ENCODE measurements at regions not wholly inside any gene's neighbourhood (a gene's known extent, or its start where the extent isn't known, plus 50 kb on each side); places are given as distances from the start of the nearest gene placed in this dataset.
"Not testable (repeated sequence)": the region's sequence is repeated elsewhere in the genome, so short reads cannot be mapped to it uniquely, and the experiment has no call there.

DNA sequence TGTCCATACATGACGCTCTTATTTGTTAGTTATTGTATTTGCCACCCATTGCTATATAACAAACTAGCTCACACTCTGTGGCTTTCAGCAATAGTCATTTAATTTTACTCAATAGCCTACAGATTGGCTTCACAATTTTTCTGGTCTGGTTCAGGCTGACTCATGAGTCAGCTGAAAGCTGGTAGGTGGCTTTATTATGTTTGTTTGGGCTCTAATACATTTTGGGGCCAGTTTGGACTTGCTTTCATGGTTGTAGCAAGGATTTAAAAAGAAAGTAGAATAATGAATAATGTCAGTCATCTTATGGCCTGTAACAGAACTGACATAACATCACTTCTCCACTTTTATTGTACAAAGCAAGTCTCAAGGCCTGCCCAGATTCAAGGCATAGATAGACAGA is 338.7 kb downstream of the LRRIQ3 start:
- no peak overlapping the region for H3K4me3 ChIP-seq (ENCODE audit: low read depth, low read length)

DNA sequence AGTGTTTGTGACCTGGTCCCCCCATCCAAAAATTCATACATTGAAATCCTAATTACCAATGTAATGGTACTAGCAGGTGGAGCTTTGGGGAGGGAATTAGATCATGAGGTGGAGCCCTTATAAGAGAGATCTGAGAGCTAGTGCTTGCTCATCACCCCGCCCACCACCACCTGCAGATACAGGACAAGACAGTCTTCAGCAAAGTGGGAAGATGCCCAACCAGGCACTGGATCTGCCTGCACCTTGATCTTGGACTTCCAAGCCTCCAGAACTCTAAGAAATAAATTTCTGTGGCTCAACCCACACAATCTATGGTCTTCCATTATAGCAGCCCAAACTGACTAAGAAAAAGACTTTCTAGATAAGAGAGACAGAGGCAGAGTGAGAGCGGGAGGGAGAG is 343.4 kb downstream of the LRRIQ3 start:
- H3K4me3 ChIP-seq (ENCODE audit: low read depth, low read length), result no peak overlapping the region

DNA sequence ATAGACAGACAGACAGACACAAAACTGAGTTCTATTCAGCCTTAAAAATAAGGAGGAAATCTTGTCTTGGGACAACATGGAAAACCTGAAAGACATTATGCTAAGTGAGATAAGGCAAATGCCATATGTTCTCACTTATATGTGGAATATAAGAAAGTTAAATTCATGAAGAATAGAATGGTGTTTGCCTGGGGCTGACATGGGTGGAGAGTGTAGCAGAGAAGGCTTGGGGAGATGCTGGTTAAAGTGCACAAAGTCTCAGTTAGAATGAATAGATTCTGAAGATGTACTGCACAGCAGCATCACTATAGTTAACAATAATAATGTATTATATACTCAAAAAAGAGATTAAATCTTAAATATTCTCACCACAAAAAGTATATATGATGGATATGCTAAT is 355.5 kb downstream of the LRRIQ3 start:
- no peak overlapping the region for H3K4me3 ChIP-seq (ENCODE audit: low read depth, low read length)

DNA sequence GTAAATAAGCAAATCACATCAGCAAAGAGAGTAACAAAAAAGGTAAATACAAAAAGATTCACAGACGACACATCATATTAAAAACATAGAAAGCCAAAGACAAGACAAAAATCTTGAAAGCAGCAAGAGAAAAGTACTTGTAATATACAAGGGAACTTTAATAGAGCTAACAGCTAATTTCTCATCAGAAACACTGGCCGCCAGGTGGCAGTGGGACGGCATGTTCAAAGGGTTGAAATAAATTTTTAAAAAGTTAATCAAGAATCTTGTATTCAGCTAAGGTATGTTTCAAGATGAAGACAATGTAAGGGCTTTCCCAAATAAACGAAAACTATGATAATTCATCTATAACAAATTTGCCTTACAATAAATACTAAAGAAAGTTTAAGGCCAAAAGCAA is 358.1 kb downstream of the LRRIQ3 start:
- H3K4me3 ChIP-seq (ENCODE audit: low read depth, low read length), result no peak overlapping the region

DNA sequence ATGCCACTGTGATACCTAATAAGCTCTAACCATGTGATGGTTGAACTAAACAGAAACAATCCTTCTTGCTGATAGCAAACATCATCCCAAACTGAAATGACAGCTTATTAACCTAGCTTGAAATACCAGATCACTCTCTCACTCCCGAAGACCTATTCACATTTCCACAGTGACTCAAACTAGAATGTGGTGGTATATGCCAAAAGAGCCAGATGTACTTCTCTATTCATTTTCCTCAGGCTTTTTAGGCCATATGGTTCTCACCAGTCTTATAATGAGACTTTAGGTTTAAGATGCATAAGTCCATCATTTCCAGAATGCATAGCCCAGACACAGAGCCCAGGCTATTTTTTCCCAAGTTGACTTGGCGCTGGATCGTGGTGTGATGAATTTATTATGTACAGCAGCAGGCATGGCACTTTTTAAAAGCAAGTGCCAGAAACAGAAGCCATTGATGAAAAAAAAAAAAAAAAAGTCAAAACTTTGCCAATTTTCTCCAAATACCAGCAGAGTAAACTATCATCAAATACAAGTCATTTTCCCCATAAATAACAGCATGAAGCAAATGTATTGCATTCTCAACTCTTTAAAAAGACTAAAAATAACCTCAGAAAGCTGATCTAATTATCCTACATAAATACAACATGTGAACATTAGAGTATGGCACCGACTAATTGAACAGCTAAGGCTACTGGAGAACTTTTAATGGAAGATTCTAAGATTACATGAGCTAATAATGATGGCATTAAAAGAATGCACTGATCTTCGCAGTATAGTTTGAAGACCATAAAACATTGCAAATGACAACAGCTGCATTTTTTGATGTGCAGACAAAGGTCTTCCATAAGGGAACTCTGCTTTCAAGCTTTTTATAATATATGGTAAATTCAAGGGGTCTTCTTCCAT is 365.4 kb downstream of the LRRIQ3 start:
- no peak overlapping the region for H3K4me3 ChIP-seq (ENCODE audit: low read depth, low read length)

DNA sequence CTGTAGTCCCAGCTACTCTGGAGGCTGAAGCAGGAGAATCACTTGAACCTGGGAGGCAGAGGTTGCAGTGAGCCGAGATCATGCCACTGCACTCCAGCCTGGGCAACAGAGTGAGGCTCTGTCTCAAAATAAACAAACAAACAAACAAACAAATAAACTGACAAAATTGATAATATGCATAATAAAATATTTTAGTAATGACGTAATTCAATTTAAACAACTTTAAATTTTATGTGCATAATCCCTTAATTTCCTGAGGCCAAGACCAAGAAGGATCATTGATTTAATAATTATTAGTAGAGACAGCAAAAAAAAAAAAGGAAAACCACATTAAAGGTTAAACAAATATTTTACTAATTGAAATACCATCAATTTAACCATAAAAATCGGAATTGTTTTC is 370.7 kb downstream of the LRRIQ3 start:
- not testable (repeated sequence) for H3K4me3 ChIP-seq (ENCODE audit: low read depth, low read length)

DNA sequence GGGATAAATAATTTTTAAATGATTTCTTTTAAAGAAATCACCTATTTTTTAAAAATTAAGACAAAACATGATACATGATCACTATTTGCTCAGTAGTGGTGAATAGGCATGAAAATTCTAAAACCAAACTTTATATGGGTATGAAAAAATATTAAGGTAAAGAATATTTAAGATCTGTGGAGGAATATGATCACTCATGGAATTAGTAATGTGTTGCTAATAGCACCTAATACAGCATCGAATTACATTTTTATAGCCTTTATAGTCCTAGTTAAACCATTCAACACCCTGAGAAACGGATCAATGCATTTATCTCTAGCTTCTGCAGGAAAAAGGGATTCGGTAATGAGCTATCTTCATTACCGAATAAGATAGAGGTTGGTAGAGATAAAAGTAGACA is 373.9 kb downstream of the LRRIQ3 start:
- H3K4me3 ChIP-seq (ENCODE audit: low read depth, low read length), result no peak overlapping the region

DNA sequence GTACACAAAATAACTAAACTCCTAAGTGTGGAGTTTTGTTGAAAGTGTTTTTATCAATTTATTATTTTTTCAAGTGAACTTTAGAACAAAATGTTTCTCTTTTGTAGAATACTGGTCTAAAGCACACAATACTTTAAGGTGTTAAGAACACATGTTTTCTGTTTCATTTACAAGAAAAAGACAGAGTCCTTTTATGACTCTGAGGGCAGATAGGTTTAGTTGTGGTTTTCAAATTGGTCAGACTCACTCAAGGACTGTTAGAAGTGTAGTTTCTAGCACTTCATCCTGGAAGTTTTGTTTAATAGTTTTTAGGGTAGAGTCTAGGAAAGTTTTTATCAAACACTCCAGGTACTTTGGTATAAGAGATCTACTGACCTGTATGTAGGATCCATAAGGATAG is 376.5 kb downstream of the LRRIQ3 start:
- H3K4me3 ChIP-seq (ENCODE audit: low read depth, low read length), result no peak overlapping the region

DNA sequence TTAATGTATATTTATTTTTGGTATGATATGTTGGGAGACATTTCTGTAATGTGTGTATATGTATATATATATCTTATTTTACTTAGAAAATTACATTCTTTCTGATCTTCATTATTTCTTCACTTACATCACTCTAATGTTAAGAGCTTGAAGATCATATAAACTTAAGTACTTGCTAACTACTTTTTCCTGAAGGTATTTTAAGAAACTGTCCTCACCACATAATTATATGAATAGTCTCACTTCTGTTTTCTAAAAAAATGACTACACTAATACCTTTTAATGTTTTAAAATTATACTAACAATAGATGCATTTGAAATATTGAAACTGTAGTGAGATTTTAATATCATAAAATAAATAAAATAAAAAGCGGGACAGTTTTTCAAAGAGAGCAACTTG is 377.1 kb downstream of the LRRIQ3 start:
- H3K4me3 ChIP-seq (ENCODE audit: low read depth, low read length), result no peak overlapping the region

DNA sequence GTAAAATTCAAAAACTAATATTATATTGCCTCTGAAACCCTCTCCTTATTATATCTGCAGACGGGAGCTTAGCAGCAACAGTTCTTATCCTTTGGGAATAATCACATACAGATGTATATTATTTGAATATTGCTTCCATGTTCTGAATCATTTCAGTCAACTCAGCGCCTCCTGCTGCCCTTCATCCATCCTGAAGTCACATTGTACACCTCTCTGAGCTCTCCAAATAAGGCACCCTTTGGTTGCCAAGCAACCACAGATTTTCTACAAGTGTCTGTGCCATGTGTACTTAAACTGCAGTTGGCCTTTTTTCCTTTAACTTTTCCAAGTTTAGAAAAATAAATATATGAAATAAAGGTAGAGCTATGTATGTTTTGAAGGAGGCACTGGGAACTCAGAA is 384.3 kb downstream of the LRRIQ3 start:
- H3K4me3 ChIP-seq (ENCODE audit: low read depth, low read length), result no peak overlapping the region

DNA sequence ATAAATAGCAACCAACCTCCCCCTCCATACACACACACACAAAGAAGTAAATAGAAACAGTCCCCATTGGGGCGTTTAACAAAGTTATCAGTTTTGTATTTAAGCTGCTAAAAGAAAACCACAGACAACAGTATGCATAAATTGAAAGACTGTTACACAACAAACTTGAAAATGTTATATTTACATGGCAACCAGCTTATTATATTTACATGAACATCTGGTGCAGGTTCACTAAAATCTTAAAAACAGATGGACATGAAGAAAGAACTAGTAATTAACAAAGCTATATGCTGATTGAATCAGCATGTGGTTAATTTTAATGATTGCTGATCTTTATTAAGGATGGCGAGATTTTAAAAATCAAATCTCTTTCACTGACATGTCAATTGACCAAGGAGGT is 384.7 kb downstream of the LRRIQ3 start:
- no peak overlapping the region for H3K4me3 ChIP-seq (ENCODE audit: low read depth, low read length)

DNA sequence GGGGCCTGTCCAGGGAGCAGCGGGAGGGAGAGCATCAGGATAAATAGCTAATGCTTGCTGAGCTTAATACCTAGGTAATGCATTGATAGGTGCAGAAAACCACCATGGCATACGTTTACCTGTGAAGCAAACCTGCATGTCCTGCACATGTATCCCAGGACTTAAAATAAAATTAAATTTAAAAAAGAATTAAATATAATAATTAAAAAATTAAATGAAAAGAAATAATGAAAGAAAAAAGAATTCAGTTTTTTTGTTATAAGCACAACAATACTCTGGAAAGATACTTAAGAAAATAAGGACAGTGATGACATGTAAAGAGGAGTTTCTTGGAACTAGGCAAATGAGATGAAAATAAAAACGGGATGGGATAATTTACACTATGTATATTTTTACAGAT is 386.2 kb downstream of the LRRIQ3 start:
- no peak overlapping the region for H3K4me3 ChIP-seq (ENCODE audit: low read depth, low read length)

DNA sequence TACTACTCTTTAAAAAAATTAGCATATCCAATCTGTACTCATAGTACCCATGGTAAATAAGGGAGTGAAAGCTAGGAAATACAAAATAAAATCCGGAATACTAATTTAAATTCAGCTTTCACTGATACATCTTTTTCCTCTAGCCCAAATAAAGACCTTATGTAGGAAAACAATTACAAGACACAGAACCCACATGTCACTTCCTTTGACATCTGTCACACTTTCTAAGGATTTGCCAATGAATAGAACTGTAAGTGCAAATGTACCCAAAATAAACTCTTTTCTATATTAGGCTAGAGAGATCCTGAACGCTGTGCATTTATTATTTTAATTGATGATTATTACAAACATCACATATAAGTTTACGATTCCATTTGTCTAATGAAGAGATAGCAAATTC is 393.0 kb downstream of the LRRIQ3 start:
- no peak overlapping the region for H3K4me3 ChIP-seq (ENCODE audit: low read depth, low read length)

DNA sequence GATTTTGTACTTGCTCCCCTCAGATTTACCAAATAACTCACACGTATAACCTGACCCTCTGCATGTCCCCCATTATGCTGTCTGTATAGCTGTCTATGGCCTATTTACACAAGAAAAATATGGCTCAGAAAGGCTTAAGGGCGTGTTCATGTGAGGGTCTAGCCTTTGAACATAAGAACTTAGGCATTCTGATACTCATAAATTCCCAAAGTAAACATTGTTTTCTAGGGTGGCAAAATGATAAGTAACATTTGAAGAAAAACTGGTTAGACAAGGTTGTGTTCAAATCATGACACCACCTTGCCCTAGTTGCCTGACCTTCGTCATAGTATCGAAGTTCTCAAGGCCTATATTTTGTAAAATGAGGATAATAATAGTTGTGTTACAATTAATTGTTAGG is 394.6 kb downstream of the LRRIQ3 start:
- H3K4me3 ChIP-seq (ENCODE audit: low read depth, low read length), result no peak overlapping the region

DNA sequence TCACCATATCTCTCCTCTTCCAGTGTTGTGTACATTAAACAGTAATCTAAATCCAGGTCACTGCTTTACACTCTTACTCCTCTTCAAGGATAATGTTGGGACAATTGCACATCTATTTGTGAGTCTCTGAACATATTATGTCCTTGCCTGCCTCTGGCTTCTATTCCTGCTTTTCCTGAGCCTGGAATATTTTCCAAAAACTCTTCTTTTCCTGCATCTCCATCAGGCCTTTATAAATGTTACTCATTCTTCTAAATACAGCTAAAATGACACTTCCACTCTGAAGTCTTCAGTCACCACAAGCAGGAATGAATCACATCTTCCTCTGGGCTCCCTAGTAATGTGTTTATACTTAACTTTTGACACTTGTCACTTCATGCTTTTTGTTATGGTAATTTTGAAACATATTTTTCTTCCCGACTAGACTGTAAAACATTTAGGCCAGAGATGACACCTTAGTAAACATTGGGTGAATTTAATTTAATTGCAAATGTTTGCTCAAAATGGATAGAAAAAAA is 396.0 kb downstream of the LRRIQ3 start:
- no peak overlapping the region for H3K4me3 ChIP-seq (ENCODE audit: low read depth, low read length)

DNA sequence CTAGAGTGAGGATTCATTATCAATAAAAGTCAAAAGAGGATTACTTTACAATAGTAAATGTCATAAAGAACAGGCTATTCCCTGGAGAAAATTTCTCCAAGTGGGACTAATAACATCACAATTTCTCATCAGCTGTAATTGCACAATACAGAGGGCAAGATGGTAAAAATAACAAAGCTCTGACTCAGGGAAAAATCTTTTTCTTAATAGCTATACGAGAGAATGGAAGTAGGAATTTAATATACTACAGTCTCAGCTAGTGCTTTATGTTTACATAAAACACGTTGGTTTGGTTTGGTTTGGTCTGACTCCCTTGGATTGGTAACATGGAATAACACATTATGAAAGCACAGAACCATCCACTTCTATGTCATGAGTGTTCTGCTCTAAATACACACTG is 397.6 kb downstream of the LRRIQ3 start:
- no peak overlapping the region for H3K4me3 ChIP-seq (ENCODE audit: low read depth, low read length)

DNA sequence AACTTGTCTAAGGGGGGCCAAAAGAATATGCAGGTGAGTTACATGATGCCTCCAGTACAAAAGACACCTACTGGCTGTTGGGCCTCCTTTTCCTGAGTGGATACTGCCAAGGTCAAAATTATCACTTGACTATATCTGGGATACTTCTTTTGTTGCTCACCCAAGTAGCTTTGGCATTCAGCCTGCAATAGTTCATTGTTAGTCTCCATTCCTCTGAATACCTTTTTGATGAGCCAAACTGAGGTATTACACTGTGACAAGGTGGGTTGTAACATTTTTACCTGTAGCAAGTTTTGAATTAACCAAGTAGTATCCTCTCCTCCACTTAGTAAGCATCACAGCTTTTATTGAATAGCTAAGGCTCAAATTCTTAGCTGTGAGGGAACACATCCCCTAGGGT is 408.0 kb downstream of the LRRIQ3 start:
- H3K4me3 ChIP-seq (ENCODE audit: low read depth, low read length), result no peak overlapping the region

DNA sequence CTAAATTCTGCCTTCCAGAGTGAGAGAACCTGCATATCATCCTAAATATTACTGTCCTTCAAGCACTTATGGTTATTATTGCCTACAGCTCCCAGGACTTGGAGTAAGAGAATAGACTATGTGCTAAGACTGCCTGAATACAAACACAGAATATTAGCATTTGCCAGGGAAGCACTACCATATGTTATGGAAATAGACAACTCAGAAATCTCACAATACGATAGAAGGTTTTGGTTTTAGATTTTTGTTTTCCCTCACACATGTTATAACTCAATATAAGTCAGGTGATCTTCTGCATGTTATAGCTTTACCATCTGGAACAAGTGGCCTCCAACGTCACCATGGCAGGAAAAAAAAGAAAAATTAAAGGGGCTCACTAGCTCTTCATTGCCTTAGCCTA is 413.9 kb downstream of the LRRIQ3 start:
- no peak overlapping the region for H3K4me3 ChIP-seq (ENCODE audit: low read depth, low read length)

DNA sequence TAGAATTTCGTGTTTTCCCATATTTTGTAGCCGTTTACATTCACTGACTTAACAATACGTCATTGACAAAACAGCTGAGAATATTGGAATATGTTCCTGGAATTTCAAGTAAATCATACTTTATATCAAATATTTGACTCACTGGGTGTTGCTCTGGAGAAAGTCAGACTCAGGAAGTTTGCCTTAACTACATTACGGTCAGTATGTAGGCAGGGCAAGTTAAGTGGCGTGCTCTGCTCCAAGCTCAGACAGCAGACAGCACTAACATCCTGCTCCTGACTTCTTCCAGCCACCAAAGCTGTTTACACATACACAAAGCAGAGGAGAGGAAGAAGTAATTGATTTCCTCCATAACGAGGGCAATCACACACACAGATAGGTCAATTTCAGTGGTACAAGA is 414.6 kb downstream of the LRRIQ3 start:
- H3K4me3 ChIP-seq (ENCODE audit: low read depth, low read length), result no peak overlapping the region

DNA sequence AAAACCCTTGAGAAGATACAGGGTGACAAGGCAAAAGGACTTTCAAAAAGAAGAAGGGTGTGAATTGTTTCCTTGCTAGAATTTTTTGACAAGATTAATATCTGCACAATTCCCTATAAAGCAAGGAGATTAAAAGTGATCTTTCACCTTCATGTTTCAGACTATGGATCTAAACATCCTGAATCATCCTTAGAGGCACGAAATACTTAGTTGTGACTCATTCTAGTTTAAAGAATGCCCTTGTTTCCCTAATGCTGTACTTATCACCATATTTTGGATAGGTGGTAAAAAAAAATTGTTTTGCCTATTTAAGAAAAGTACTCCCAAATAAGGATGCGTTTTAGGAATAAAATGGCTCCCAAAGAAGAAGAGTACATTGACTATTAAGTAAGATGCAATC is 415.1 kb downstream of the LRRIQ3 start:
- no peak overlapping the region for H3K4me3 ChIP-seq (ENCODE audit: low read depth, low read length)

DNA sequence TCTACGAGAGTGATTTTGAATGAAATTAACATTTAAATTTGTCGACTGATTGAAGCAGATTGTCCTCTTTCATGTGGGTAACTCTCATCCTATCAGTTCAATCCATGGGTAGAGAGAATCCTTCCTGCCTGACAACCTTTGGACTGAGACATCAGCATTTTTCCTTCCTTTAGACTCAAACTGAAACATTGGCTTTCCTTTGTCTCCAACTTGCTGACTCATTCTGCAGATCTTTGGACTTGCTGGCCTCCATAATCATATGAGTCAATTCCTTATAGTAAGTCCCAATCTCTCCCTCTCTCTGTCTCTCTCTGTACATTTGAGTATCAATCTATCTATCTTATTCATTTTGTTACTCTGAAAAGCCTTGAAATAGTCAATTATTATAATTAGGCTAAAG is 416.7 kb downstream of the LRRIQ3 start:
- H3K4me3 ChIP-seq (ENCODE audit: low read depth, low read length), result no peak overlapping the region

DNA sequence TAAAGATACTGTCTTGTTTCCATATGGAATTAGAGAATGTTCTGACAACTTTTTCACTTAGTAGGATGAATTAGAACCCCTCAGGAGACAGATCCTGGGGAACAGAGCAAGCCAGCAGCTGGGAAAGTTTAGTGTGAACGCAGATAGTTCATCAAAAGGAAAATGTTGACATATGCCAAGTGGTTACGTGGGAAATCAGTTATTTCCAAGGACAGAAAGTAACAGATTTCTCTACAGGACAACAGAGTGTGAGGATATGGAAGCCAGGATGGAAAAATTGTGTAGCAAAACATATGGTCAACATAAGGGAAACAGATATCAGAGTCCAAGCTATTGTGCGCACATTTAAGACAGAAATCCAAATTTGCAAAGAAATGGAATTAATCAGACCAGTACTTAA is 419.5 kb downstream of the LRRIQ3 start:
- no peak overlapping the region for H3K4me3 ChIP-seq (ENCODE audit: low read depth, low read length)

DNA sequence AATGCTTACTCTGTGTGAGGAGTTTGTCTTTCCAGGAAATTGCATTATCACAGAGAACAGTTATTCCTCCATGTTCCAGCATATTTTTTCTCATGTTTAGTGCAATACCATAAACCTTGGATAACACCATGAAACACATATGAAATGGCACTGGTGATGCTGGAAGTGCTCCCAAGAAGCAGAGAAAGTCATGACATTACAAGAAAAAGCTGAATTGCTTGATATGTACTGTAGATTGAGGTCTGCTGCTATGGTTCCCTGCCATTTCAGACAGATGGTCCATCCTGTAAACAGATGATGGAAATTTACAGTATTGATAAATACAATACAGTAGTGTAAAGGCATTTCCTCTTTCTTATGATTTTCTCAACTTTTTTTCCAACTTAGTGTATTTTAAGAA is 422.1 kb downstream of the LRRIQ3 start:
- no peak overlapping the region for H3K4me3 ChIP-seq (ENCODE audit: low read depth, low read length)

All from iPS-11a (cell line).